AG04450 (cell line): ENCODE measurements at regions not wholly inside any gene's neighbourhood (a gene's known extent, or its start where the extent isn't known, plus 50 kb on each side); places are given as distances from the start of the nearest gene placed in this dataset.

Experiments used
- CTCF ChIA-PET: fragments of 300-600, 350-600 bp; formaldehyde crosslinking; extraction: SDS; loops from one replicate; lab custom pipeline; 2022; ENCODE audit warnings: antibody characterized with exemption, inconsistent platforms; lab: Charles Lee
- POLR2A ChIA-PET: fragments of 350-600 bp; formaldehyde crosslinking; extraction: SDS; loops from one replicate; lab custom pipeline; 2021; ENCODE audit warnings: antibody characterized with exemption, inconsistent platforms; lab: Yijun Ruan, JAX
- DNase-seq: peaks from one replicate; pipeline ENCODE4 v3.0.0-alpha.2; 2011; ENCODE audit warnings: low read depth, low spot score
- H3K27ac ChIP-seq: one replicate; pipeline ENCODE4 v1.5.1; 2012; ENCODE audit warnings: low read depth, low read length, control low read depth
- H3K27me3 ChIP-seq: one replicate; pipeline ENCODE4 v1.6.0; 2012; ENCODE audit warnings: low read length; ENCODE audit not compliant: control insufficient read depth, insufficient read depth
- H3K4me3 ChIP-seq: 2 replicates; pipeline ENCODE4 v1.5.1; 2011; ENCODE audit warnings: mild to moderate bottlenecking, low read depth, low read length, control low read depth
- H3K9me3 ChIP-seq: 2 replicates; pipeline ENCODE4 v1.5.1; 2012; ENCODE audit warnings: low read length; ENCODE audit not compliant: control insufficient read depth, insufficient read depth
- CTCF ChIP-seq: IDR thresholded peaks from 2 replicates; pipeline ENCODE4 v1.5.1; 2011; ENCODE audit warnings: low read depth, low read length, control low read depth, inconsistent platforms

GRCh38 chr5:5080790-5081189 is 59.3 kb upstream of the ADAMTS16 start:
- no peak overlapping the region for H3K4me3 ChIP-seq
- no peak for DNase-seq
- TF ChIP-seq CTCF: no peak
- no peaks in the 10 kb centered on the region for H3K27me3 ChIP-seq
- CTCF ChIA-PET: no interaction called here
- H3K9me3 ChIP-seq: peaks cover 12% of the 10 kb centered on the region
- no peak overlapping the region for H3K27ac ChIP-seq
- POLR2A ChIA-PET: no interaction called here

GRCh38 chr5:5085381-5085780 is 54.7 kb upstream of the ADAMTS16 start:
- no peak for DNase-seq
- H3K27ac ChIP-seq: no peak overlapping the region
- ChIA-PET POLR2A (no interaction called here), CTCF (interaction anchor here (0.6 kb wide), 1 partner anchor 10 kb away, joined by 5 read pairs; no protein-coding TSS in a partner anchor)
- no peak overlapping the region for H3K4me3 ChIP-seq
- no peak for TF ChIP-seq CTCF
- H3K9me3 ChIP-seq: peaks cover 3% of the 10 kb centered on the region; the same call in 1 of the 2 replicates
- H3K27me3 ChIP-seq: no peaks in the 10 kb centered on the region

GRCh38 chr5:5089895-5090649 is 50.1 kb upstream of the ADAMTS16 start:
- H3K9me3 ChIP-seq: peaks cover 2% of the 10 kb centered on the region; the same call in 1 of the 2 replicates
- DNase-seq: no peak
- no peak overlapping the region for H3K4me3 ChIP-seq
- POLR2A ChIA-PET: no interaction called here
- H3K27me3 ChIP-seq: no peaks in the 10 kb centered on the region
- no peak for TF ChIP-seq CTCF
- no peak overlapping the region for H3K27ac ChIP-seq
- CTCF ChIA-PET: interaction anchor here (0.6 kb wide), 1 partner anchor 66 kb away, joined by 3 read pairs; no protein-coding TSS in a partner anchor
